ENCODE measurements at regions not wholly inside any gene's neighbourhood (a gene's known extent, or its start where the extent isn't known, plus 50 kb on each side); places are given as distances from the start of the nearest gene placed in this dataset.

- TF ChIP-seq STAT5B (CRISPR knock-in tag; IDR thresholded peaks at IDR 0.05) (no peak), MED8 (CRISPR knock-in tag; IDR thresholded peaks at IDR 0.05; ENCODE audit: insufficient replicate concordance) (no peak), CTCF (CRISPR knock-in tag; IDR thresholded peaks at IDR 0.05) (no peak), ZNF263 (CRISPR knock-in tag; IDR thresholded peaks at IDR 0.05) (no peak), ZNF562 (CRISPR knock-in tag; IDR thresholded peaks at IDR 0.05; ENCODE audit: borderline replicate concordance) (no peak), NCOA2 (CRISPR knock-in tag; IDR thresholded peaks at IDR 0.05) (no peak), ZNF274 (CRISPR knock-in tag; IDR thresholded peaks at IDR 0.05) (no peak), MAFK (conservative IDR thresholded peaks at IDR 0.05 in 1 of 2, IDR thresholded peaks at IDR 0.05 in 1 of 2; ENCODE audit: low read length in 2 of 2) (no peak), ATF4 (CRISPR knock-in tag; IDR thresholded peaks at IDR 0.05) (no peak)
Observed at GRCh38 chr2:114108824-114109416, 219.0 kb downstream of the ACTR3 start.
